Stimulated activated CD4-positive, alpha-beta T cell treated with anti-CD3 and anti-CD28 coated beads, Interleukin-2, amount 100 ng/mL, for 24 hours (primary cell): ENCODE measurements at regions not wholly inside any gene's neighbourhood (a gene's known extent, or its start where the extent isn't known, plus 50 kb on each side); places are given as distances from the start of the nearest gene placed in this dataset.

ENCODE experiments used
- DNase-seq, 2 donors: peaks; one replicate each; pipeline ENCODE4 v3.0.0-alpha.2; 2020

DNA sequence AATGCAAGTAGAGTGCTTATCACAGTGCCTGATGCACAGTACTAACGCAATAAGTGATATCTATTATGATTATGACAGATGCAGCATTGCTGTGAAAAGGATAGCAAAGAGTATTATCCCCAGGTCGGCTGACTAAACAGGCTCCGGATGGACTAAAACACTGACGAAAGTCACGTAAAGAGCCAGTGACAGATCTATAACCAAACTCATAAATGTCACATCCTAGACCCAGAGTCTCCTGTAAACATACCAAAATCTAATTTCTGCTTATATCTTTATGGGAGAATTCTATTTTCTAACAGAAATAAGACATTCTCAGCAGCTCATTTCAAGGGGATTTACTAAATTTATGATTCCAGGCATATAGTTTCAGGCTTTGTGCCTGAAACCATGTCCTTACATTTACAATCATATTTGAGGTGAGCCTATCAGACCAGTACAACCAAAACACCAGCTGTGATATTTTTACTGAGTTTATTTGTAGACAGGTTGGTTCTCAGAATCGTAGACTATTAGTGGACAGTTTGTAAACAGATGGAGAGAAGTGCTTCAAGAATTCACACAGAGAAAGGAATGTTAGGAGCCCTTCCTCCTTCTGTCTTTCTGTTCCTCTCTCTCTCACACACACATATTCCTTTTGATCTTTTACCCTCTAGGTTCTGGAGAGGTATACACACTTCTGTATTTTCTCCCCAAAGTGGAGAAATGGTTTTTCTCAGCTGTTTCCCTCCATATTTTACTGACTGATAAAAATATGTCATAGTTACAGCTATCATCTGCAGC is 52.4 kb upstream of the WDR26 start:
- no peak for DNase-seq

DNA sequence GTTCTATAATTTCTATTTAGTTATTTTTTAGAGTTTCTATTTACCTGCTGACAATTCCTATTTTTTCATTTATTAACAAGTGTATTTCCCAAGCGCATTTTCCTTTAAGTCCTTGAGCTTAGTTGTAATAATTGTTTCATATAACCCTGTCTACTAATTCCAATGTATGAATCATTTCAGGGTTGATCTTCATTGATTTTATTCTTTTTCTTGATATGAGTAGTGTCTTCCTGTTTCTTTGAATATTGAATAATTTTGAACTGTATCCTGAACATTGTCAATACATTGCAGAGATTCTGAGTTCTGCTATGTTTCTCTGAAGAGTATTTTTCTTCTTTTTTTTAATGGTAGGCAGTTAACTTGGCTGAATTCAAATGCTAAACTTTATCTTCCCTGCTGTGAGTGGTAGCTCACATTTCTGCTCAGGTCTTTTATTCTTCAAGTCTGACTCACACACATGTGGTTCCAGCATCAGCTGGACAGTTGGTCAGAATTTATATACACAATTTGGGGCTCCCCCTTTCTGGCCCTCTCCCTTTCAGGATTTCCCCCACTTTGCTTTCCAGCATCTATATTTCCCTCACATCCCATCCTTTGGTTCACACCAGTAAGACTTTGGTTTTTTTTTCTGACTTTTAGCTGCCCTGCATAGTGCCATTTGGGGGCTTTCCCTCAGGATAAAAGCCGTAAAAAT is 54.4 kb upstream of the WDR26 start:
- DNase-seq, result no peak

DNA sequence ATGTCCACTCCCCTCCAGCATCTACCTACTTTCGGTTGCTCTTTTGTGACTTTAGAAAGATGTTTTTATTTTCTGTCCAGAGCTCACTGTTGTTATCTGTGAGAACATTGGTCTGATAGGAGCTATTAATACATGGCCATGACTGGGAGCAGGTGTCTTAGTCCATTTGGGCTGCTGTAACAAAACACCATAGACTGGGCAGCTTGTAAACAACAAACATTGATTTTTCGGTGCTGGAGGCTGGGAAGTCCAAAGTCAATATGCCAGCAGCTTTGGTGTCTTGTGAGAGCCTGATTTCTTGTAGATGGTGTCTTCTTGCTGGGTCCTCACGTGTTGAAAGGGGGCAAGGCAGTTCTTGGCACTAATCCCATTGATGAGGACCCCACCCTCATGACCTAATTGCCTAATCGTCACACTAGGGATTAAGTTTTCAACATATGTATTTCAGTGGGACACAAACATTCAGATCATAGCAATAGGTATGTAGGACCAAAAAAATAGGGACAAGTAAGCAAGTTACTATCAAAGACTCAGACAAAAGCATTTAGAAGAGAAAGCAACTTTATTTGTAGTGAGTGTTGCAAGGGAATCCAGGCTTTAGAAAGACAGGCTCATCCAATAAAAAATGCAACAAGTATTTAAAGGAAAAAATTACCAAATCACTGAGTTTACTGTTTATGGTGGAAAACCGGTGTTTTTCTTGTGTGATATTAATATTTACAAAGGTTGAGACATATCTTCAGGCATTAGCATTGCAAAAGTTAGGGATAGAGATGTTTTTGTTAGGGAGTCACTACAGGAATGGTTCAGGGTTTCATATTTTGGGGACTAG is 55.2 kb upstream of the WDR26 start:
- DNase-seq, result no peak

DNA sequence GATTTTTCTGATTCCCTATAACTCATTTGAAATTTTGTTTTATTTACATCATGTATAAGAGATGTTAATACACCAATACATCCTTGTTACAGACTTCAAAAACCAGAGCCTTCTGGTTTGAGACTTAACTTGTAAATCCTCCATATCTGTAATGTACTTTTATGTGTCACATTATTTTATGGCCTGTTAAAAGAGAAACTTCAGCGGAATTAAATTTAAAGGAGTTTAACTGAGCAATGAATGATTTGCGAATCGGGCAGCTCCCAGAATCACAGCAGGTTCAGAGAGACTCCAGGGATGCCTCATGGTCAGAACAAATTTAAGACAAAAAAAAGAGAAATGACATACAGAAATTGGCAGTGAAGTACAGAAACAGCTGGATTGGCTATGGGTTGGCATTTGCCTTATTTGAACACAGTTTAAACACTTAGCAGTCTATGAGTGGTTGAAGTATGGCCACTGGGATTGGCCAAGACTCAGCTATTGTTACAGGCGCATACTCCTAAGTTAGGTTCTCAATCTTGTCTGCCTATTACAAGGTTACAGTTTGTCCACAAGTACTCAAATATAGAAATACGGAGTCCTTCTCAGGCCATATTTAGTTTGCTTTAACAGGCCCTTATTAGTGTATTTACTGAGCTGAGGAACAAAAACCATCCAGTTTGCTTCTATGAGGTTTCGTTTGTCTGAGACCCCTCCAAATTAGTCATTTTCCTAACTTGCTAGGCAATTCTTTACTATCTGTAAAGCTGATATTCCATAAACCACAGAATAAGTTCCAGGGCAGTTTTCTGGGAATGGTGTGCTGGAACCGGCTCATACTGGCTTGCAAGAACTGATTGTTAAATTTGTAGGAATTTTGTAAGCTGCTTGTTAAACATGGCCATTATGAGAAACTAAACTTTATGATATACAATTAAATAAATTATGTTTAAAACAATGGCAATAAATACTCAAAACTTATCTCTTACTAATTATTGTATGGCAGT is 56.2 kb upstream of the WDR26 start:
- no peak for DNase-seq

DNA sequence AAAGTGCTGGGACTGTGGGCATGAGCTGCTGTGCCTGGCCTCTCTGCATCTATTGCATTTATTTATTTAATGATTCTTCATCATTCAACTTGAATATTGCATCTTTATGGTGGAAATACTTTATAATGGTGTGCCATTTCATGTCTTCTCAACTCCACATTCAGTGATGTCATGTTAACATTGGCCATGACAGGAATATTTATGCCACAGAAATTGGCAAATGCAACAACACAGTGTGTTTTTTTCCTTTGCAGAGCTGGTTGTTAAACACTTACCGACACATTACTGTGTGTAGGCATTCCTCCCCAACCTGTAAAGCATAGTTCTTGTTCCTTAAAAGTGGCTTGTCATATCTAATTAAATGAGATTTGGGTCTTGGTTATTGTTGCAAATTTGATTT is 57.4 kb upstream of the WDR26 start:
- DNase-seq, result no peak

DNA sequence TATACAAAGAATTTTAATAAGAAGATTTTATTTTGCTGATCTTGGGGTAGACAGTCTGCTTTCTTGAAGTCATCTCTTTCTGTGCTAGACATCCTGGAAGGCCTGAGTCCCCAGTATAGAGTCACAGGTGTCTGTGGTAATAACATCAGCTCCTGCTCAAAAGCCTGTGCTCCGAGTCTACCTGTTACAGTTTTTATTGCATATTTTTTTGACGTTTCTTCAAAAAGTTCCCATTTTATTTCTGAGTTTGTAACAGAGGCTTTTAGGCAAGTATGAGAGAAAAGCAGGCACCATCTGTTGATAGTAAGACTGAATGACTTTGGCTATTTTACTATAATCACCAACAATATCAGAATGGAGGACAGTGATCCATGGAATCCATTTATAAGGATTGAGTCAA is 58.0 kb upstream of the WDR26 start:
- DNase-seq, result no peak

DNA sequence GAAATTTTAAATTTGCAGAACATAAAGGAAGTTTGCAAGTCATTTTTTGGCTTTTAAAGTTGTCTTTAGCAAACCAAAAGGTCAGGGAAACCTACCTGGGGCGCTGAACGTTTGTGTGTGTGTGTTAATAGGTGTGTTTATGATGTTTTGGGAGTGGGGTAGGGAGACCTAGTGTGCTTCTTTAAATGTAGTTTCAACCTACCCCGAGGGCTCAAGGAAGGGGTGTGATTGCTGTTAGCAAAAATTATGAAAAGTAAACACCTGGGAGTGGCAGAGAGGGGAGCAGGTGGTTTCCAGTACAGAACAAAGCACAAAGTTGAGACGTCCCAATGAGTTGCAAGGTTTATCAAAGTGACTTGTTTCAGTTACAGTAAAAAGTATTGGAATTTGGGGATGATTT is 58.7 kb upstream of the WDR26 start:
- DNase-seq, result no peak

DNA sequence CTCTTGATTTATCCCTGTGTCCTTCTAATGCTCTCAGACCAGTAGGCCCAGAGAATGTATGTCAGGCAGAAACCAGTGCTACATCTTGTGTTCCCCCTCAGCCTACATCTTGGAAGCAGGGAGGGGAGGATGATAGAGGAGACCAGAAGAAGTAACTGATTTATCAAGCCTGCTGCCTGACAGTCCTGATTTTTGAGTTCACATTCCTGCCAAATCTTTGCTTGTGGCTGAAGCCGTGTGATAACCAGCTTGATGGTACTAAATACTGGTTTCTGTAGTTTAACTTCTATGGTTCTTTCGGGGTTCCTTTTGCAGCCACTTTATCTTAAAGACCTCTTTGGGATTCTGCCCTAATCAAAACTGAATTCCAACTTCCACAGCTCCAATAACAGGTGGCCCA is 59.7 kb upstream of the WDR26 start:
- DNase-seq, result no peak

DNA sequence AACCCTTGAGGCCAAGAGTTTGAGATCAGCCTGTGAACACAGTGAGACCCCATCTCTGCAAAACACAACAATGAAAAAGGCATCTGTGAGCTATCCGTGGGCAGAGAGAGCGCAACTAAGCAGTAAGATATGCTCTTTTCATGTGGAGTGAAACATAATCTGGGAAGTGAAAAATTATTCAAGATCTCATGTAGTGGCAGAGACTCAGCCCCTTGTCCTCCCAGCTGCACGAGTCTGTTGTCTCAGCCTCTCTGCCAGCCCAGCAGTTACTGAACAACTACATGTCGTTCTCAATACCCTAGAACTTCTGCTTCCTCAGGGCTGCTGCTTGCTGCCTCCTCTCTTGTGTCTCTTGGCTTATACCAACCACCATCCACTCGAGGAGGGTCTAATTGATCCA is 61.3 kb upstream of the WDR26 start:
- no peak for DNase-seq

DNA sequence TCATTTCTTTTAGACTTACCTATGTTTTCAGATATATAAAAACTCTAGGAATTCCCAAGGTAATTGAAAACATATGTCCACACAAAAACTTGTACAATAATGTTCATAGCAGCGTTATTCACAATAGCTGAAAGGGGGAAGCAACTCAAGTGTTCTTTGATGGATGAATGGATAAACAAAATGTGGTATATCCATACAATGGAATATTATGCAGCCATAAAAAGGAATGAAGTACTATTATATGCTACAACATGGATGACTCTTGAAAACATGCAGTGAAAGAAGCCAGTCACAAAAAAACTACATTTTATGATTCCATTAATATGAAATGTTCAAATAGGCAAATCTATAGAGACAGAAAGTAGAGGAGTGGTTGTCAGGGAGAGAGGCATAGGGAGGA is 62.2 kb upstream of the WDR26 start:
- DNase-seq, result no peak

DNA sequence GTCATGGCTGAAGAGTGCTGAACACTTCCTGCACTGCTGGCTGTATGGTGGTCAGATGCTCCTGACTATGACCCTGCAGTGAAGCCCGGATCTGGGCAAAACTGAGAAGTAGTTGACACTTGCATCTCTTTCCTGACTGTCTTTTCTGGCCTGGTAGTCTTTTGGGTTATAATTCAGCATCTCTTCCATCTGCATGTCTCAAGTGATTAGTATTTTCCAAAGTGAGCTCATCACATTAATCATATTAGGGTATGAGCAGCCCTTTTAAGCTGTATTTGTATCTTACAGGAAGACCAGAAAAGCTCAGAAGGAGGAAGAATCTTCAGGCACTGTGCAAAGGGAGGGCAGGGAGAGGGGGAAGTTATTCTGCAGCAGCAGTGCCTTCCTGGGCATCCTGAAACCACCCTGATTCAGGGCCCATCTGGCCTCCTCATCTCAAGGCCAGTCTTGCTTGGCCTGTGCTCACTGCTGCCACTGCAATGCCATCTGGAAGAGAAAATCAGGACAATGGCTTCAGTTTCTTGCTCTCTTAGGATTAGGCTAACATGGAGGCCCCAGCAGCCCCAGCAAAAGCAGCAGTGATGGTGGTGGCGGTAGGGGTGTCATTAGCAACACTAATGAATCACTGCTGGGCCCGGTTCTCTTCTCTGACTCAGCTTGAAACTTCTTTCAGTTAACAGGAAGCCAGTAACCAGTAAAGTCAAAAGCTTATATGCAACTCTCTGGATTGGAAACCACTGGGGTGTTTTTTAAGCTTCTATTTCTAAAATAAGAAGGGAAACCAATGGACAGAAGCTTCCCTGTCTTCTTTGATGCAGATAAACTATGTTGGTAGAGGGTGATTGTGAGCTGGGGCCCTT is 63.3 kb upstream of the WDR26 start:
- DNase-seq, result peak; percentile 75 to 76

DNA sequence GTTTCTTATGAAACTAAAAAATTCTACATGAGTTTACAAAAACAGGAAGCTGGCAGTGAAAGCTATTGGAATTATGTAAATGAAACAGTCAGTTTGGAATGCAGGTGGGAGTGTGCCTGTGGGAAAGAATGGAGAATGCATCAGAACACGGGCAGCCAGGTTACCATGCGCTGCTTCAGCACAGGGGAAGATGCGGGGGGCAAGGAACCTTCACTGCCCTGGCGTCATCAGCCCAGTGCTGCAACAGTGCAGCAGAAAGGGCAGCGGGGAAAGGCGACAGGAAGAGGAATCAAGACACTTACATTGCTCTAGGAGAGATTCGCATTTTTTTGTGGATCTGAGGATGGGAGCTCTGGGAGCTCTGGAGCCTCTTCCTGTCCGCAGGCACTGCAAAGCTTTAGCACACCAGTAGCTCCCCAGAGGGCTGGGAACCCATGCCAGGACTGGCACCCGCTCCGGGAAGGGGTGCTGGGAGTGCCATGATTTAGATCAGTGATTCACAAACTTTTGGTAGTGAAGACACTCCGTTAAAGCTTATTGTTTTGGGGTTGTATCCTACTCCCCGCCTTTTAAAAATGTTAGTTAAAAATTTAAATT is 64.1 kb upstream of the WDR26 start:
- peak; percentile 7 to 24 for DNase-seq

DNA sequence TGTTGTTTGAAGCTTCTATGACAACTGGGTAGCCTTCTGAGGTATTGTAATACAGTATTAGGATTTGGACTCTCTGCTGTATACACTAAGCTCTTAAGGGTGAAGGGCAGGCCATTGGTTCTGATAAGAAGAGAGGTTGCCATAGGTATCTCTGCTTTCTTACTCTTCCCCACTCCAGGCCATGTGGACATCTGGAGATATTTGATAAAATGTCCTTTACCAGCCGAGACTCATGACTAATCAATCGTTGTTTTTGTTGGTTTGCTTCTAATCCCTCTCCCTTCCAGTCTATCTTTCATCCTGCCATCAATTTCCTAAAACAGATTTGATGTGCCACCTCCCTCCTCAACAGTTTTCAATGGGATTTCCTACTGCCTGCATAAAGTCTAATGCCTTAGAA is 64.6 kb upstream of the WDR26 start:
- DNase-seq, result no peak

DNA sequence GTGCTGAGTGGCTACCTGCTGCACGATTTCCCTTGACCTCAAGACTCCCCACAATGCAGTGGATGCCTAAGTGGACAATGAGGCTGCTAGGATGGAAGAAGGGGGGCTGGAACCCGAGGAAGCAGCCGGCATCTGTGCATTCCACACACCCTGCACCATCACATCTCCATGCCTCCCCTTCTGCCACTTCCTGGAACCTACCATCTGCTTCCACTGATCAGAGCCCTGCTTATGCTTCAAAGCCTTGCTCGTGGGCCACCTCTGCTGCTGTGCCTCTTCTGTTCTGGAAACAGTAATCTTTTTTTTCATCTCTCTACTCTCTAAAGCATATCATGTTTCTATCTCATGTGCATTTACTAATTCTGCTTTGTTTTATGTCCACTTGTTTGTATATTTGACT is 66.2 kb upstream of the WDR26 start:
- no peak for DNase-seq

DNA sequence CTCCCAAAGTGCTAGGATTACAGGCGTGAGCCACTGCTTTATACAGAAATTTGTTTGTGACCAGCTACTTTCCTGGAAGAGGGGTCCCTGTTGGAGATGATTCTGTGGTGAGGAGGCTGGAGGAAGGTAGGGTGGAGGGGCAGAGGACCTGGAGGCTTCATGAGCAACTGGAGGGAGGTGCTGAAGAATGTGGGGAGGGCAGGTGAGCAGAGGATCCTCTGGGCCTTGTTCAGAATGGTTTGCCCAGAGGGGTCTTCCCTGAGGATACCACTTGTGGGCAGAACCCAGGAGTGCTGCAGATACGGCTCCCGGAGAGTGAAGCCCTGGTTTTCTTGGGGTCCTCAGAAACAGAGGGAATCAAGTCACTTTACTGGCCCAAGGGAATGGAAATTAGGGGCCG is 67.2 kb upstream of the WDR26 start:
- no peak for DNase-seq

DNA sequence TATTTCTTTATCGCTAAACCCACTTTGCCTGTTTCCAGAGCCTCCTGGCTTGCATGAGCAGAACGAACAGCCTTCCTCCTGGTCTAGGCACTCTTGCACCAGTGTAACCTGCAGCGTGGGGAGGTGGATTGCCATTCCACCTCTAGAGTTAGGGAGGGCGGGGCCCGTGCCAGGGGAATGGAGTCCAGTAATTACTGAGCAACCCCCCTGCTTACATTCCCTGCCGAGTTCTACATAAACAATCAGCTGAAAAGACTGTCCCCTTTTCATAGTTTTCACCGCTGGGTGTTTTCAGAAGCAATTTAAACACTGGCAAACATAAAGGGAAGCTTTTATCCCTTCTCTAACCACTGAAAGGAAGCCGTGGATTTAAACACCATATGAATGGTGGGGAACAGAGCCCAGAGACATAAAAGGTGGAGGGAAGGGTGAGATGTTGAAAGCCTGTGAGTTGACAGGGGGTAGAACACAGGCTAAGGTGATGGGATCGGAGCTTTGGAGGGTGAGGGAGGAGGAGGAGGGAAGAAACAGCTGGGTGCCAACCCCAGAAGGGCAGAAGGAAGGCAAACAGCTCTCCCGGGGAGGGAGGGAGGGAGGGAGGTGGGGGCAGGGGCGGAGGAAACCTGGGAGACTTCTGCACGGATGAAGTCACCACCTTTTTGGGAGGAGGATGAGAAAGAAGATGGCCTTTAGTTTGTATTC is 68.0 kb upstream of the WDR26 start:
- no peak for DNase-seq

DNA sequence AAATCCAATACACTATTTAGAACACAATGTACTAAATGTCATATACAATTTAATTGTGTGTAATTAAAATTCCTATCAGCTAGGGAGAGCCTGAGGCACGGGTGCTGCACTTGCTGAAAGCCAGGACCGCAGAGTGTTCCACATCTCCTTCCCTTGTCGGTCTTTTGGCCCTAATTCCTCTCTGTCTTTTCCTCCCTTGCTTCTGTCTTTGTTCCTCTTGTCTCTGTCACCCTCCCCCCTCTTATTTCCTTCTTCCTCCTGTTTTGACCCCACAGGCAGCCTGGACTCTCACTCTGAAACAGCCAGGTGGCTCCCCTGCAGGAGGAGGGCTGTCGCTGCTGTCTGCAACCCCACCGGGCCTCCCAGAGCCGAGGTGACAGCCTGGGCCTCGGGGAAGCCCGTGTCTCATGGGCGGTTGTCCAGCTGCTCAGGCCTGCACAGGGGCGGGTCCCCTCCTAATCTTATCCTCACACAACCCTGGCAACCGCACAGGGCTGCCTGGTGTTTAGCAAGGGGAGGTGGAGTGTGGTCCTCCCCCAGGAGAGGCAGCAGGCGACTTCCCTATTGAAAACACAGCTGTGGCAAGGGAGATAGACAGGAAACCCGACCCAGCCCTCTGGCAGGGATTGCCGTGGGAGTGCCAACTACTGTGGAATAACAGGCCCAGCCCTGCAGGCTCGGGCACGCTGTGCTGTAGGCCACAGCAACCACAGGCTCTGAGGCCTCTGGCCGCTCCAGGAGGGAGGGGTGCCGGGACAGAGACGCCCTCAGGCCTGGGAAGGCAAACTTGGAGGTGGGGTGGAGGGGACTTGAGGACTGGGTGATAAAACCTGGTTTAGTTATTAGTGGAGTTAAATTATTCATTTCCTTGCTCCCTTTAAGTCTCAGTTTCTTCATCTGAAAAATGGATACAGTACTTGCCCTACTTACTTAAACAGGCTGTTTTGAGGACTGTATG is 68.8 kb upstream of the WDR26 start:
- peak in 1 of 2 donors; percentile 11 for DNase-seq

DNA sequence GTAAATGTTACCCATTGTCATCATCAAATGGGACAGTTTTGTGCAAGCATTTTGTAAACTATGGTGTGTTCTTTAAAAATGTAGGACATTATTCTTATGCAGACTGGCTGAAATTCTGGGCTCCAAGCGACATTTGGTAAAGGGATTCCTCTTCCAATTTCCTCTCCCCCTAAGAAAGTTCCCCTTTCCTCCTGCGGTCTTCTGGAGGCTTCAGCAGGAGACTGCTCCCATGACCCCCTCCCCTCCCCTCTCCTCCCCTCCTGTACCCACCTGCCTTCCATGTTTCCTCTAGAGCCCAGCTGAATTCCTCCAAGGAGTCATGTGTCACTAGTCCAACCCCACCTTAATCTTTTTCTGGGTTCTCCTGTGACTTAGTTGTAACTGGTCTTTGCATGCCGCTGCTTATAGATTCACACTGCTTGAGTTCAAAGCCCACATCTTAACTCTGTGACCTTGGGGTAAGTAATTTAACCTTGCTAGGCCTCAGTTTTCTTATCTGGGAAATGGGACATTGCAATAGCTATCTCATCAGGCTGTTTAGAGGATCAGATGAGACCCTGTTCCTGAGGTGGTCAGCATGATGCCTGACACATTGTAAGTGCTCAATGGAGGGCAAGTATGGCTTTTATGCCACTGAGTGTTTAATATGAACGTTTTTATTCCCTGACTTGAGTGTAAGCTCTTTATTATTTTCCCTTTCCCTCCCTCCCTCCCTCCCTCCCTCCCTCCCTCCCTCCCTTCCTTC is 69.9 kb upstream of the WDR26 start:
- no peak for DNase-seq
